C4-2B (cell line): ENCODE measurements at regions not wholly inside any gene's neighbourhood (a gene's known extent, or its start where the extent isn't known, plus 50 kb on each side); places are given as distances from the start of the nearest gene placed in this dataset.

Experiments
- ZFX ChIP-seq: fragments of 450-650 bp; IDR thresholded peaks from 2 replicates; pipeline ENCODE4 v1.6.1; 2017
- TF ChIP-seq, protein P1 (sequence below): fragments of 450-650 bp; conservative IDR thresholded peaks from 2 replicates; pipeline ENCODE4 v1.5.1; 2017; ENCODE audit warnings: mild to moderate bottlenecking

DNA sequence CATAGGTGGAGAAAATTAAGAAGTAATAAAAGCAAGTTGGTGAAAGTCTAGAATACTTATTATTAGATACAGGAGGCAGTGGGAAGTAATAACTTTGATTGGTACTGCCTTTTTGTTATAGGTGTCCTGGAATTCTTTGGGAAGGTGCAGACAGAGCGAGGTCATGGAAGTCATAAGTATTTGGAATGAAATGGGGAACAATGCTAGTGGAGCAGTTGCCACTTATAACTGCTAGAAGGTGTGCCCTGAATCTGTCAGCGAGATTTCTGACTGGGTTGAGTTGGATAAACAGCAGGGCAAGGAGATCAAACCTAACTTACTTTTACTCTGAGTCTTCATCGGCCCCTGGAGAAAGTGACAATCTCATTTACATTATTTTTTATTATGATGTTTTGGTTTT is 69.6 kb downstream of the LHX9 start:
- TF ChIP-seq, protein P1, sequence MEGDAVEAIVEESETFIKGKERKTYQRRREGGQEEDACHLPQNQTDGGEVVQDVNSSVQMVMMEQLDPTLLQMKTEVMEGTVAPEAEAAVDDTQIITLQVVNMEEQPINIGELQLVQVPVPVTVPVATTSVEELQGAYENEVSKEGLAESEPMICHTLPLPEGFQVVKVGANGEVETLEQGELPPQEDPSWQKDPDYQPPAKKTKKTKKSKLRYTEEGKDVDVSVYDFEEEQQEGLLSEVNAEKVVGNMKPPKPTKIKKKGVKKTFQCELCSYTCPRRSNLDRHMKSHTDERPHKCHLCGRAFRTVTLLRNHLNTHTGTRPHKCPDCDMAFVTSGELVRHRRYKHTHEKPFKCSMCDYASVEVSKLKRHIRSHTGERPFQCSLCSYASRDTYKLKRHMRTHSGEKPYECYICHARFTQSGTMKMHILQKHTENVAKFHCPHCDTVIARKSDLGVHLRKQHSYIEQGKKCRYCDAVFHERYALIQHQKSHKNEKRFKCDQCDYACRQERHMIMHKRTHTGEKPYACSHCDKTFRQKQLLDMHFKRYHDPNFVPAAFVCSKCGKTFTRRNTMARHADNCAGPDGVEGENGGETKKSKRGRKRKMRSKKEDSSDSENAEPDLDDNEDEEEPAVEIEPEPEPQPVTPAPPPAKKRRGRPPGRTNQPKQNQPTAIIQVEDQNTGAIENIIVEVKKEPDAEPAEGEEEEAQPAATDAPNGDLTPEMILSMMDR = no peak
- no peak for TF ChIP-seq ZFX
